Erythroblast (primary cell): ENCODE measurements at regions not wholly inside any gene's neighbourhood (a gene's known extent, or its start where the extent isn't known, plus 50 kb on each side); places are given as distances from the start of the nearest gene placed in this dataset.

Experiments used
- GATA1 ChIP-seq: IDR thresholded peaks from 2 replicates; pipeline ENCODE4 v1.6.1; 2011; ENCODE audit warnings: low read depth, mild to moderate bottlenecking, control low read depth, low read length, moderate library complexity
- POLR2A ChIP-seq: IDR thresholded peaks from 2 replicates; pipeline ENCODE4 v1.6.1; 2011; ENCODE audit warnings: mild to moderate bottlenecking, low read length

DNA sequence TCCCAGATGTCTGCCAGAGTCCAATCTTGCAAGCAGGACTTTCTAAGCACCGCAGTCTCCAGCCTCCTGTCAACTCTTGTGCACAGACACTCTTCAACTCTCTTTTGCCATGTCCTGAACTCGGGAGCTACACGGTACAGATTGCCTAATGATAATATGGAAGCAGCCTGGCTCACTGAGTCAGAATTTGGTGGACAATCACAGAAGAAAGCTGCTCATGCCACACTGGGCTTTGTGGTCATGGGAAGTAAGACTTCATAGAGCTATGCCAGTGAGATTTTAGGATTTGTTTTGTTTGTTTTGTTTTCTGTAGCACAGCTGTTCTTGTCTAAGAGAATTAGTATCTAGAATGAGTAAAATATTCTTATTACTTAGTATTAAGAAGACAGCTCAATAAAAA is 144.1 kb upstream of the PRSS58 start:
- TF ChIP-seq POLR2A (no peak), GATA1 (no peak)
